ENCODE measurements at regions not wholly inside any gene's neighbourhood (a gene's known extent, or its start where the extent isn't known, plus 50 kb on each side); places are given as distances from the start of the nearest gene placed in this dataset.

- TF ChIP-seq CTCF (IDR thresholded peaks at IDR 0.05) (no peak), POLR2A (IDR thresholded peaks at IDR 0.05) (no peak)
These were observed 484.5 kb downstream of the MN1 start for GRCh38 chr22:27317096-27317495.
